GM23338 (cell line): ENCODE measurements at regions not wholly inside any gene's neighbourhood (a gene's known extent, or its start where the extent isn't known, plus 50 kb on each side); places are given as distances from the start of the nearest gene placed in this dataset.

ENCODE experiments used
- ATAC-seq: fragments of 200-7000 bp; cut with Tn5 transposase; 3 replicates; pipeline ENCODE4 v1.9.1; 2020
- DNase-seq: peaks from one replicate; pipeline ENCODE4 v3.0.0-alpha.2; 2015; ENCODE audit warnings: low spot score
- H2AFZ ChIP-seq: fragments of 200-600 bp; sonication (generic); 2 replicates; pipeline ENCODE4 v1.8.0; 2016; ENCODE audit warnings: antibody characterized with exemption, mild to moderate bottlenecking, moderate library complexity
- H3F3A ChIP-seq: fragments of 200-600 bp; sonication (generic); replicated peaks from 2 replicates; pipeline ENCODE4 v1.8.0; 2017; ENCODE audit warnings: antibody characterized with exemption, mixed run types, low read depth
- H3K27ac ChIP-seq: fragments of 200-600 bp; sonication (generic); 2 replicates; pipeline ENCODE4 v1.6.1; 2016; ENCODE audit warnings: low read depth
- H3K27me3 ChIP-seq: fragments of 200-600 bp; sonication (generic); 2 replicates; pipeline ENCODE4 v1.8.0; 2016; ENCODE audit warnings: mild to moderate bottlenecking, mixed run types, moderate library complexity; ENCODE audit not compliant: insufficient read depth
- H3K36me3 ChIP-seq: fragments of 200-600 bp; sonication (generic); 2 replicates; pipeline ENCODE4 v1.8.0; 2016; ENCODE audit warnings: mild to moderate bottlenecking; ENCODE audit not compliant: insufficient read depth
- H3K4me1 ChIP-seq: fragments of 200-600 bp; sonication (generic); 2 replicates; pipeline ENCODE4 v1.8.0; 2016; ENCODE audit warnings: mild to moderate bottlenecking, moderate library complexity; ENCODE audit not compliant: insufficient read depth
- H3K4me2 ChIP-seq: fragments of 200-600 bp; sonication (generic); 2 replicates; pipeline ENCODE4 v1.7.1; 2017; ENCODE audit warnings: mixed run types
- H3K4me3 ChIP-seq: fragments of 200-600 bp; sonication (generic); 2 replicates; pipeline ENCODE4 v1.6.1; 2016; ENCODE audit warnings: mixed run types
- H3K79me2 ChIP-seq: fragments of 200-600 bp; sonication (generic); replicated peaks from 2 replicates; pipeline ENCODE4 v1.8.0; 2017; ENCODE audit warnings: mild to moderate bottlenecking; ENCODE audit not compliant: insufficient read depth
- H3K9me2 ChIP-seq: fragments of 200-600 bp; sonication (generic); 2 replicates; pipeline ENCODE4 v1.8.0; 2017; ENCODE audit not compliant: insufficient read depth
- H4K20me1 ChIP-seq: fragments of 200-600 bp; sonication (generic); replicated peaks from 2 replicates; pipeline ENCODE4 v1.8.0; 2017; ENCODE audit warnings: mild to moderate bottlenecking; ENCODE audit not compliant: insufficient read depth
- H3K27ac Mint-ChIP-seq: 2 replicates; pipeline ENCODE4 v1.8.0; 2020; ENCODE audit warnings: inconsistent platforms, mild to moderate bottlenecking, moderate library complexity, mixed read lengths
- H3K27me3 Mint-ChIP-seq: 3 replicates; pipeline ENCODE4 v1.8.0; 2022; ENCODE audit warnings: low read depth, mild to moderate bottlenecking, moderate library complexity, mixed read lengths, inconsistent platforms; ENCODE audit not compliant: insufficient read depth, poor library complexity
- H3K36me3 Mint-ChIP-seq: 3 replicates; pipeline ENCODE4 v1.8.0; 2021; ENCODE audit warnings: low read depth, mild to moderate bottlenecking, inconsistent platforms, moderate library complexity, mixed read lengths
- H3K4me1 Mint-ChIP-seq: 3 replicates; pipeline ENCODE4 v1.8.0; 2020; ENCODE audit warnings: mild to moderate bottlenecking, inconsistent platforms, mixed read lengths
- H3K4me3 Mint-ChIP-seq: 3 replicates; pipeline ENCODE4 v1.8.0; 2021; ENCODE audit warnings: moderate library complexity, mild to moderate bottlenecking, inconsistent platforms, mixed read lengths
- H3K9me3 Mint-ChIP-seq: 3 replicates; pipeline ENCODE4 v1.8.0; 2020; ENCODE audit warnings: moderate library complexity, mild to moderate bottlenecking, inconsistent platforms, mixed read lengths
- EZH2phosphoT487 ChIP-seq: fragments of 200-600 bp; sonication (generic); IDR thresholded peaks from one replicate; pipeline ENCODE4 v1.8.1; 2018; ENCODE audit warnings: antibody characterized with exemption; ENCODE audit not compliant: unreplicated experiment
- NANOG ChIP-seq: IDR thresholded peaks from 2 replicates; pipeline ENCODE4 v1.6.1; 2016; ENCODE audit warnings: antibody characterized with exemption, borderline replicate concordance
- POLR2AphosphoS5 ChIP-seq: IDR thresholded peaks from 2 replicates; pipeline ENCODE4 v1.6.1; 2016; ENCODE audit warnings: antibody characterized with exemption, low read depth
- ZNF114 ChIP-seq: fragments of 250-450 bp; sonication (Bioruptor Pico); IDR thresholded peaks from 2 replicates; pipeline ENCODE4 v1.5.0; 2020; ENCODE audit warnings: mild to moderate bottlenecking, moderate library complexity
- ZNF331 ChIP-seq: fragments of 250-450 bp; sonication (Bioruptor Pico); IDR thresholded peaks from 2 replicates; pipeline ENCODE4 v1.5.0; 2020; ENCODE audit warnings: low read depth, mild to moderate bottlenecking, moderate library complexity
- ZNF462 ChIP-seq: fragments of 250-450 bp; sonication (Bioruptor Pico); IDR thresholded peaks from 2 replicates; pipeline ENCODE4 v1.5.0; 2020; ENCODE audit warnings: mild to moderate bottlenecking, moderate library complexity
- TF ChIP-seq, protein P1 (sequence below): IDR thresholded peaks from one replicate; pipeline ENCODE4 v1.6.1; 2018; ENCODE audit warnings: antibody characterized with exemption; ENCODE audit not compliant: unreplicated experiment

DNA sequence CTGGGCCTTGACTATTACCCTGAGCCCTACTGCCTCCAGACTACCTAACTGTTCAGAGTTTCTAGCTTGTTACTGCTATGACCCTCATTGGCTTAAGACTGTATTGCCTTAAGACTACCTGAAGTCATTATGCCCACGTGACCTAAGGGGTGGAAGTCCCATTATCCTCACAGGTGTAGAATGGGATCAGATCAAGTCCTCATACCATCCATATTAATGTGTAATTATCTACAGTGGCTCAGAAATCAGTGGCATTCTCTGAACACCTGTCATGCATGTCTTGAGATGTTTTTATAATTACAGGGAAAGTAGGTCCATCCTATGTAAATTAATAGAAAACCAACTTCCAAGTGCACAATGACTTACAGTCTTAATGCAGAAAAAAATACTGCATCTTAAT, 124.0 kb upstream of the CDC42EP3 start (continued):
- TF ChIP-seq ZNF462 (CRISPR knock-in tag): no peak
- TF ChIP-seq EZH2phosphoT487: no peak
- no peak for TF ChIP-seq ZNF114 (CRISPR knock-in tag)

- H3K4me1 Mint-ChIP-seq: no peaks in the 10 kb centered on the region
- no peak for ATAC-seq
- H3K27ac ChIP-seq: no peak overlapping the region
- TF ChIP-seq ZNF331 (CRISPR knock-in tag) (no peak), ZNF114 (CRISPR knock-in tag) (no peak), POLR2AphosphoS5 (no peak), ZNF462 (CRISPR knock-in tag) (no peak), NANOG (no peak)
- TF ChIP-seq, protein P1, sequence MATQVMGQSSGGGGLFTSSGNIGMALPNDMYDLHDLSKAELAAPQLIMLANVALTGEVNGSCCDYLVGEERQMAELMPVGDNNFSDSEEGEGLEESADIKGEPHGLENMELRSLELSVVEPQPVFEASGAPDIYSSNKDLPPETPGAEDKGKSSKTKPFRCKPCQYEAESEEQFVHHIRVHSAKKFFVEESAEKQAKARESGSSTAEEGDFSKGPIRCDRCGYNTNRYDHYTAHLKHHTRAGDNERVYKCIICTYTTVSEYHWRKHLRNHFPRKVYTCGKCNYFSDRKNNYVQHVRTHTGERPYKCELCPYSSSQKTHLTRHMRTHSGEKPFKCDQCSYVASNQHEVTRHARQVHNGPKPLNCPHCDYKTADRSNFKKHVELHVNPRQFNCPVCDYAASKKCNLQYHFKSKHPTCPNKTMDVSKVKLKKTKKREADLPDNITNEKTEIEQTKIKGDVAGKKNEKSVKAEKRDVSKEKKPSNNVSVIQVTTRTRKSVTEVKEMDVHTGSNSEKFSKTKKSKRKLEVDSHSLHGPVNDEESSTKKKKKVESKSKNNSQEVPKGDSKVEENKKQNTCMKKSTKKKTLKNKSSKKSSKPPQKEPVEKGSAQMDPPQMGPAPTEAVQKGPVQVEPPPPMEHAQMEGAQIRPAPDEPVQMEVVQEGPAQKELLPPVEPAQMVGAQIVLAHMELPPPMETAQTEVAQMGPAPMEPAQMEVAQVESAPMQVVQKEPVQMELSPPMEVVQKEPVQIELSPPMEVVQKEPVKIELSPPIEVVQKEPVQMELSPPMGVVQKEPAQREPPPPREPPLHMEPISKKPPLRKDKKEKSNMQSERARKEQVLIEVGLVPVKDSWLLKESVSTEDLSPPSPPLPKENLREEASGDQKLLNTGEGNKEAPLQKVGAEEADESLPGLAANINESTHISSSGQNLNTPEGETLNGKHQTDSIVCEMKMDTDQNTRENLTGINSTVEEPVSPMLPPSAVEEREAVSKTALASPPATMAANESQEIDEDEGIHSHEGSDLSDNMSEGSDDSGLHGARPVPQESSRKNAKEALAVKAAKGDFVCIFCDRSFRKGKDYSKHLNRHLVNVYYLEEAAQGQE: no peak
Measured at GRCh38 chr2:37795938-37796337, 124.5 kb upstream of the CDC42EP3 start.

More at GRCh38 chr2:37795938-37796337, 124.5 kb upstream of the CDC42EP3 start:
- H3K4me3 Mint-ChIP-seq: no peak overlapping the region
- Histone ChIP-seq H3K4me3 (no peak overlapping the region), H3K79me2 (no peaks in the 10 kb centered on the region), H3K4me2 (no peak overlapping the region), H2AFZ (peak overlapping the region; percentile 84), H3K36me3 (no peaks in the 10 kb centered on the region), H3K4me1 (no peaks in the 10 kb centered on the region), H3F3A (no peaks in the 10 kb centered on the region), H3K9me2 (peaks cover 9% of the 10 kb centered on the region; the same call in 1 of the 2 replicates), H4K20me1 (no peaks in the 10 kb centered on the region), H3K27me3 (no peaks in the 10 kb centered on the region)
- H3K27ac Mint-ChIP-seq: no peak overlapping the region
- no peaks in the 10 kb centered on the region for H3K27me3 Mint-ChIP-seq
- no peak for DNase-seq
- H3K9me3 Mint-ChIP-seq: no peaks in the 10 kb centered on the region
- no peaks in the 10 kb centered on the region for H3K36me3 Mint-ChIP-seq
